GM21360 (cell line): ENCODE measurements at regions not wholly inside any gene's neighbourhood (a gene's known extent, or its start where the extent isn't known, plus 50 kb on each side); places are given as distances from the start of the nearest gene placed in this dataset.
A peak's percentile ranks its signal among the peaks of the same experiment; 100 is the strongest.

ENCODE experiments used
- ATAC-seq: cut with Tn5 transposase; IDR thresholded peaks from one replicate; pipeline ENCODE4 v1.9.1; 2021; ENCODE audit warnings: mild to moderate bottlenecking, moderate library complexity; ENCODE audit not compliant: unreplicated experiment

- no peak for ATAC-seq
These were observed 439.2 kb upstream of the IGFBP3 start for GRCh38 chr7:46360296-46360695.

- ATAC-seq, result no peak
These were observed 436.8 kb upstream of the IGFBP3 start for GRCh38 chr7:46357851-46358250.

- no peak for ATAC-seq
These were observed 436.2 kb upstream of the IGFBP3 start for GRCh38 chr7:46357290-46357689.

- ATAC-seq, result no peak
These were observed 435.3 kb upstream of the IGFBP3 start for GRCh38 chr7:46356371-46356770.

GRCh38 chr7:46355331-46355730, 434.3 kb upstream of the IGFBP3 start:
- ATAC-seq, result no peak

GRCh38 chr7:46352004-46352954, 431.2 kb upstream of the IGFBP3 start:
- no peak for ATAC-seq

GRCh38 chr7:46349490-46349889, 428.4 kb upstream of the IGFBP3 start:
- no peak for ATAC-seq

GRCh38 chr7:46344533-46344932, 423.5 kb upstream of the IGFBP3 start:
- ATAC-seq, result no peak

- no peak for ATAC-seq
These were observed 422.7 kb upstream of the IGFBP3 start for GRCh38 chr7:46343802-46344201.

- ATAC-seq, result no peak
These were observed 401.9 kb upstream of the IGFBP3 start for GRCh38 chr7:46322937-46323336.

- ATAC-seq, result no peak
These were observed 400.6 kb upstream of the IGFBP3 start for GRCh38 chr7:46321556-46322205.

GRCh38 chr7:46320956-46321355, 399.9 kb upstream of the IGFBP3 start:
- ATAC-seq, result no peak

- ATAC-seq, result no peak
These were observed 398.8 kb upstream of the IGFBP3 start for GRCh38 chr7:46319841-46320240.

- no peak for ATAC-seq
These were observed 397.2 kb upstream of the IGFBP3 start for GRCh38 chr7:46318276-46318675.

- no peak for ATAC-seq
These were observed 396.2 kb upstream of the IGFBP3 start for GRCh38 chr7:46317256-46317655.

- ATAC-seq, result no peak
These were observed 394.8 kb upstream of the IGFBP3 start for GRCh38 chr7:46315891-46316290.

- ATAC-seq, result no peak
These were observed 380.6 kb upstream of the IGFBP3 start for GRCh38 chr7:46301677-46302076.

GRCh38 chr7:46297515-46297914, 376.4 kb upstream of the IGFBP3 start:
- no peak for ATAC-seq

GRCh38 chr7:46296526-46296925, 375.5 kb upstream of the IGFBP3 start:
- no peak for ATAC-seq

GRCh38 chr7:46294381-46294780, 373.3 kb upstream of the IGFBP3 start:
- ATAC-seq, result no peak

- ATAC-seq, result no peak
These were observed 371.7 kb upstream of the IGFBP3 start for GRCh38 chr7:46292741-46293140.

- ATAC-seq, result peak; percentile 63
These were observed 370.6 kb upstream of the IGFBP3 start for GRCh38 chr7:46291601-46292150.
